Naive thymus-derived CD8-positive, alpha-beta T cell (primary cell): ENCODE measurements at regions not wholly inside any gene's neighbourhood (a gene's known extent, or its start where the extent isn't known, plus 50 kb on each side); places are given as distances from the start of the nearest gene placed in this dataset.

ENCODE experiments used
- ATAC-seq, 2 donors: fragments of 150-1000 bp; cut with Tn5 transposase in 1 of 2; sonication (Bioruptor Pico), chemical (Tn5 transposase) in 1 of 2; 1 replicate in 1 of 2; 2 replicates in 1 of 2; pipeline ENCODE4 v1.10.0; 2021; ENCODE audit warnings: mild to moderate bottlenecking in 2 of 2, moderate library complexity in 2 of 2
- POLR2A ChIA-PET: fragments of 350-600 bp; sonication (Branson Sonifier 250); formaldehyde crosslinking; loops from one replicate; lab custom pipeline; 2021; ENCODE audit warnings: antibody characterized with exemption; lab: Charles Lee
- DNase-seq, 10 donors: peaks; one replicate each; pipeline versions ENCODE4 v3.0.0 to v3.0.0-alpha.2; 2020 to 2022
- H3K27ac Mint-ChIP-seq, 10 donors: one replicate each; pipeline ENCODE4 v1.8.0; 2020 to 2022; ENCODE audit warnings: mild to moderate bottlenecking in 10 of 10, mixed read lengths in 10 of 10, moderate library complexity in 4 of 10, inconsistent platforms in 1 of 10
- H3K27me3 Mint-ChIP-seq, 5 donors: one replicate each; pipeline ENCODE4 v1.8.0; 2021 to 2022; ENCODE audit warnings: mixed read lengths in 5 of 5
- H3K36me3 Mint-ChIP-seq, 3 donors: one replicate each; pipeline ENCODE4 v1.8.0; 2020 to 2022; ENCODE audit warnings: mixed read lengths in 3 of 3, mild to moderate bottlenecking in 2 of 3, inconsistent platforms in 1 of 3
- H3K4me1 Mint-ChIP-seq, 4 donors: one replicate each; pipeline ENCODE4 v1.8.0; 2021 to 2022; ENCODE audit warnings: mixed read lengths in 4 of 4
- H3K4me3 Mint-ChIP-seq, 10 donors: one replicate each; pipeline ENCODE4 v1.8.0; 2020 to 2022; ENCODE audit warnings: mild to moderate bottlenecking in 10 of 10, mixed read lengths in 10 of 10, moderate library complexity in 6 of 10, inconsistent platforms in 1 of 10
- H3K9me3 Mint-ChIP-seq, 9 donors: one replicate each; pipeline ENCODE4 v1.8.0; 2020 to 2022; ENCODE audit warnings: mixed read lengths in 9 of 9, mild to moderate bottlenecking in 3 of 9, inconsistent platforms in 1 of 9, moderate library complexity in 1 of 9

DNA sequence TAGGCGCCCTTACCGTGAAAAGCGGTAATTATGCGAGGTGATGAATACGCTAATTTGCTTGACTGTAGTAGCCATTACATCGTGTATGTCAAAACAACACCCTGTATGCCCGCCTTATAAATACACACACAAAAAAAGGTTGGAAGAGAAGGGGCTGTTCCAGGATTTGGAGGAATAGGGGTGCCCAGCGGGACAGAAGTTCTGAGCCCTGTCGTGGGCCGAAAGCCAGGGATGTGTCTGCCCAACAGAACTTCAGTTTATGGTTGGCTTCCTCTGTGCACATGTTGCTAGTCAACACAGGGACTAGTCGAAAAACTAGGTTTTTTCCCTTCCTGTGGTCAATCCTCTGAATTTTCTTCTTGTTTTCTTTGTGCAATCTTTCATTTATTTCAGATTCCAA is 182.5 kb downstream of the ACKR3 start:
- Mint-ChIP-seq H3K27ac (no peak overlapping the region), H3K36me3 (no peaks in the 10 kb centered on the region), H3K27me3 (peaks cover 0 to 17% (median 3%) of the 10 kb centered on the region in 5 donors), H3K4me3 (no peak overlapping the region), H3K9me3 (no peaks in the 10 kb centered on the region), H3K4me1 (peaks cover 0 to 2% (median under 1%) of the 10 kb centered on the region in 4 donors)
- POLR2A ChIA-PET: no interaction called here
- ATAC-seq (no peak), DNase-seq (no peak)

- Mint-ChIP-seq H3K4me1 (peaks cover 0 to 2% (median under 1%) of the 10 kb centered on the region in 4 donors), H3K27me3 (peaks cover 0 to 17% (median 3%) of the 10 kb centered on the region in 5 donors), H3K27ac (peak overlapping the region in 1 of 10 donors; percentile 18), H3K36me3 (no peaks in the 10 kb centered on the region), H3K9me3 (no peaks in the 10 kb centered on the region), H3K4me3 (no peak overlapping the region)
- ATAC-seq: no peak
- DNase-seq: no peak
- POLR2A ChIA-PET: no interaction called here
Observed at GRCh38 chr2:236753606-236754270, 184.1 kb downstream of the ACKR3 start.

DNA sequence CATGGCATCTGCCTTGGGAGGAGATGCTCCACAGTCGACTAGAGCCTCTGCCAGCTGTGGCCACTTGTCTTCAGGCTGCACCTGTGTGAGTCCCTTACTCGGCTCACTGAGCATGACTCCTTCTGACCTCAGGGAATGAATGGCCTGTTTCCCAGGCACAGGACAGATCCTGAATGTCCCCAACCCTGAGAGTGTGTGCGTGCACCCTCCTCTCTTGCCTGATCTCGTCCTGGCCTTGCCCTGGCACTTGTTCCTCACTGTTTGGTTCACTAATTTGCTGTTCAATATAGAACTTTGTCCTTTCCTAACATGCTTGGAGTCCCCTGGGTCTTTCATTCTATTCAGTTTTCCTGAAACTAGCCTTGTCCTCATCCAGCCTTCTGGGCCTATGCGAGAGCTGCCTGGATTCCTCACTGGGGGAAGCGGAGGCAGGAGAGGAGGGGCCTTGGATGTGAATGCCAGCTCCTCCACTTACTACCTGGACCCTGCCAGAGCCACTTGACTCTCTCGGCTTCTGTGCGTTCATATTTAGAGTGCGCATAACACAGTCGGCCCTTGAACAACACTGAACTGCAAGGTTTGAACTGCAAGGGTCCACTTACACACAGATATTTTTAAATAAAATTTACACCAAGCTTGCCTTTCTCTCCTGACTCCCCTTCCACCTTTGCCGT is 184.8 kb downstream of the ACKR3 start:
- no peak for DNase-seq
- POLR2A ChIA-PET: no interaction called here
- Mint-ChIP-seq H3K9me3 (no peaks in the 10 kb centered on the region), H3K27ac (no peak overlapping the region), H3K27me3 (peaks cover 0 to 13% (median 3%) of the 10 kb centered on the region in 5 donors), H3K4me1 (peaks cover 0 to 2% (median under 1%) of the 10 kb centered on the region in 4 donors), H3K4me3 (no peak overlapping the region), H3K36me3 (no peaks in the 10 kb centered on the region)
- no peak for ATAC-seq

- no peak overlapping the region for H3K4me3 Mint-ChIP-seq
- H3K4me1 Mint-ChIP-seq: peaks cover 0 to 2% (median under 1%) of the 10 kb centered on the region in 4 donors
- POLR2A ChIA-PET: no interaction called here
- DNase-seq: no peak
- no peak for ATAC-seq
- peaks cover 6 to 13% (median 9%) of the 10 kb centered on the region in 5 donors for H3K27me3 Mint-ChIP-seq
- H3K36me3 Mint-ChIP-seq: no peaks in the 10 kb centered on the region
- no peak overlapping the region for H3K27ac Mint-ChIP-seq
- no peaks in the 10 kb centered on the region for H3K9me3 Mint-ChIP-seq
Observed at GRCh38 chr2:236755278-236755840, 185.7 kb downstream of the ACKR3 start.

- POLR2A ChIA-PET: no interaction called here
- no peak for DNase-seq
Observed at GRCh38 chr2:236758406-236758805, 188.8 kb downstream of the ACKR3 start.

GRCh38 chr2:236760246-236760645 is 190.6 kb downstream of the ACKR3 start:
- POLR2A ChIA-PET: no interaction called here
- H3K27ac Mint-ChIP-seq: no peak overlapping the region
- no peaks in the 10 kb centered on the region for H3K9me3 Mint-ChIP-seq
- H3K4me1 Mint-ChIP-seq: no peaks in the 10 kb centered on the region
- DNase-seq: no peak
- H3K36me3 Mint-ChIP-seq: no peaks in the 10 kb centered on the region
- H3K27me3 Mint-ChIP-seq: peaks cover 3 to 12% (median 9%) of the 10 kb centered on the region in 5 donors
- no peak overlapping the region for H3K4me3 Mint-ChIP-seq
- ATAC-seq: no peak

More at GRCh38 chr2:236758406-236758805, 188.8 kb downstream of the ACKR3 start:
- Mint-ChIP-seq H3K36me3 (no peaks in the 10 kb centered on the region), H3K9me3 (no peaks in the 10 kb centered on the region), H3K27ac (no peak overlapping the region), H3K27me3 (peaks cover 4 to 11% (median 9%) of the 10 kb centered on the region in 5 donors), H3K4me1 (peaks cover 0 to 2% (median under 1%) of the 10 kb centered on the region in 4 donors), H3K4me3 (no peak overlapping the region)
- ATAC-seq: no peak

GRCh38 chr2:236761358-236761757 is 191.7 kb downstream of the ACKR3 start:
- Mint-ChIP-seq H3K9me3 (no peaks in the 10 kb centered on the region), H3K27ac (no peak overlapping the region), H3K4me3 (no peak overlapping the region), H3K36me3 (no peaks in the 10 kb centered on the region), H3K27me3 (peaks cover 3 to 12% (median 9%) of the 10 kb centered on the region in 5 donors), H3K4me1 (no peaks in the 10 kb centered on the region)
- ATAC-seq: no peak
- no peak for DNase-seq
- POLR2A ChIA-PET: no interaction called here

DNA sequence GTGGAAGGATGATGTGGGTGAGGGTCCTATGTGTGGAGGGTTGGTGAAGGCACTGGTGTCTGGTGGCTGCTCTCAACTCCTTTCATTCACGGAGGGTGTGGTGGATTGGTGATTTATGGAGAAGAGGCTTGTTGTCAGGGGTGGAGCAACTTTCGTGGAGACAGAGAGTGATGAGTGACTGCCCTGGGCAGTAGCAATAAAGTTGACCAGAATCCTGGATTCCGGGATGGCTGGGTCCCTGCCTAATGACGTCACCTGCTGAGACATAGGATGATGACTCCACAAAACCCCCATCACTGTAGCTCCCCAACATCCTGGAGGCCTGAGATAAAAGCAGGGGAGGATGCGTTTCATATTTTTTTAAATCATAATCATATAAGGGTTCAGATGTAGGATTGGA is 193.0 kb downstream of the ACKR3 start:
- H3K4me3 Mint-ChIP-seq: no peak overlapping the region
- no peaks in the 10 kb centered on the region for H3K36me3 Mint-ChIP-seq
- H3K4me1 Mint-ChIP-seq: no peaks in the 10 kb centered on the region
- POLR2A ChIA-PET: no interaction called here
- no peak overlapping the region for H3K27ac Mint-ChIP-seq
- ATAC-seq: no peak
- H3K27me3 Mint-ChIP-seq: peaks cover 3 to 15% (median 10%) of the 10 kb centered on the region in 5 donors
- peaks cover 0 to 3% (median 0%) of the 10 kb centered on the region in 9 donors for H3K9me3 Mint-ChIP-seq
- DNase-seq: no peak

DNA sequence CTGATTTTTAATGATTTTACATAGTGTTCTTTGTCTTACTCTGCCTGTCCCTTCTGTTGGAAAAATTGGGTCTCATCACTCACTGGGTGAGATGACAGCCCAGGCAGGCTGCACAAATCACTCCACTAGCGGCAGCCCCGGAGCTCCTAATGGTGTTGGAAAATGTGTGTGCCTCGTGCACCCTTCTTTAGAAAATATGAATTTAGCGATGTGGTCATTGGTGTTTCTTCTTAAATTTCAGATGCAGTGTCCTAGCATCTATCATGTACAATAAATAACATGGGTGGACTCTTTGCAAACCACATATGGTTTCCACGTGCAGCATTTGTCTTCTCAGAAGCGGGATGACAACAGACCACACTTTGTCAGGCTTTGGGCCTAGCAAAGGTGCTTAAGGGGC is 194.2 kb downstream of the ACKR3 start:
- Mint-ChIP-seq H3K36me3 (no peaks in the 10 kb centered on the region), H3K4me1 (no peaks in the 10 kb centered on the region), H3K9me3 (peaks cover 0 to 3% (median 0%) of the 10 kb centered on the region in 9 donors), H3K27me3 (peaks cover 3 to 21% (median 12%) of the 10 kb centered on the region in 5 donors), H3K4me3 (no peak overlapping the region), H3K27ac (peak overlapping the region in 1 of 10 donors; percentile 30)
- DNase-seq (no peak), ATAC-seq (no peak)
- POLR2A ChIA-PET: no interaction called here

DNA sequence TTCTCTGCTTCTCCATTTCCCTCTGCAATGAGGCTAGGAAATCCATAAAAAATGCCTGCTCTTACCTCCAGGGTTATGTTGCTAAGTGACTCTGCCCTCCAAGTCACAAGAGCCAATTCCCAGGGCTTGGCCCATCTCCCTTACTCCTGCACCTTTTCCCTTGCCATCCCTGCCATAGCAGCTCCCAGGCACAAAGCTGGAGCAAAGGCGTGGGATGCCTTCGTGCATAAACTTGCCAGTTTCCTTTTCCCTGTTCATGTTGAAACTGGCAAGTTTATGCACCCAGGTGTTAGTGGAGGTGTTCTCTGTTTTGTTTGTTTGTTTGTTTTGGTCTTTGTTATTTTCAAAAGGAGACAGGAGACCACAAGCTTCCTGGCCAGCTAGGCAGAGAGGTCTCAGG is 195.1 kb downstream of the ACKR3 start:
- ATAC-seq (no peak), DNase-seq (no peak)
- H3K27me3 Mint-ChIP-seq: peaks cover 1 to 22% (median 18%) of the 10 kb centered on the region in 5 donors
- H3K4me1 Mint-ChIP-seq: no peaks in the 10 kb centered on the region
- no peaks in the 10 kb centered on the region for H3K36me3 Mint-ChIP-seq
- POLR2A ChIA-PET: no interaction called here
- no peak overlapping the region for H3K4me3 Mint-ChIP-seq
- no peak overlapping the region for H3K27ac Mint-ChIP-seq
- H3K9me3 Mint-ChIP-seq: peaks cover 0 to 3% (median 0%) of the 10 kb centered on the region in 9 donors

DNA sequence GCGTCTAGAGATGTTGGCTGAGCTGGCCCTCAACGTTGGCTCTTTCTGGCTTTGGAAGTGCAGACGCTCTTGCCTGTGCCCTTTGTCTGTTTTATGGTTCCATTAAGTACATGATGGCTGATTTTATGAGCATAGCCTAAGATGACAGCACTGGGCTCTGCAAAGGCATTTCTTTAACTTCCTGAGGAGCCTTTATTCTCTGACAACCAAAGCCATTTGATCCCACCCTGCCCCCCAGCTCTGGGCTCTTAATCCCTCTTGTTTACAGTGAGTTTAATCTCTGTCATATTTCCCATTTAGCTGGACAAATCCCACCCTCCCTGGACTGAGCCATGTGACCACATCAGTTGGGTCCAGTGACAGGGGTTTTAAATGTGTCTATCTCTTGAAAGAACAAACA is 195.9 kb downstream of the ACKR3 start:
- H3K36me3 Mint-ChIP-seq: no peaks in the 10 kb centered on the region

GRCh38 chr2:236766850-236767249 is 197.2 kb downstream of the ACKR3 start:
- H3K4me3 Mint-ChIP-seq: no peak overlapping the region
- ATAC-seq: no peak
- H3K27ac Mint-ChIP-seq: no peak overlapping the region
- H3K27me3 Mint-ChIP-seq: peaks cover 0 to 25% (median 17%) of the 10 kb centered on the region in 5 donors
- no peaks in the 10 kb centered on the region for H3K4me1 Mint-ChIP-seq
- DNase-seq: no peak
- H3K9me3 Mint-ChIP-seq: peaks cover 0 to 3% (median 0%) of the 10 kb centered on the region in 9 donors
- no peaks in the 10 kb centered on the region for H3K36me3 Mint-ChIP-seq
- POLR2A ChIA-PET: no interaction called here

More for the DNA sequence above, 195.9 kb downstream of the ACKR3 start:
- ATAC-seq (no peak), DNase-seq (no peak)
- no peak overlapping the region for H3K4me3 Mint-ChIP-seq
- POLR2A ChIA-PET: no interaction called here
- H3K27me3 Mint-ChIP-seq: peaks cover 0 to 22% (median 16%) of the 10 kb centered on the region in 5 donors
- peaks cover 0 to 3% (median 0%) of the 10 kb centered on the region in 9 donors for H3K9me3 Mint-ChIP-seq
- no peak overlapping the region for H3K27ac Mint-ChIP-seq
- H3K4me1 Mint-ChIP-seq: no peaks in the 10 kb centered on the region

DNA sequence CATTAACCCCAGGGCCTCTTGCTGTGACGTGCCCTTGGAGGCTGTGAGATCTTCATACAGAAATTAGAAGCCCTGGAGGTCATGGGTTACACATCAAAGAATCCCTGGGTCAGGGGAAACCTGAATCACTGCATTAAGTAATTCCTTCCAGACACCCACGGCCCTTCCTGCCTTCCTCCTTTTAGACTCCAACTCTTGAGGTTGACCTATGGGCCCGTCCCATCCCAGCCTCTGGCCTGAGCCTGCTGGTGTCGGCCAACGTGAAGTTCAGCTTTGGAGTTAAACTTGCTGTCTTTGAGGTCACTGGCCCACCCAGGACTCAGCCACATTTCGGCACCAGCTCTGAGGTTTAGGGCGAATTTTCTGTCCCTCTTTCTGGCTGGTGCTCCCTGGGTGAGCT is 198.3 kb downstream of the ACKR3 start:
- POLR2A ChIA-PET: no interaction called here
- H3K9me3 Mint-ChIP-seq: peaks cover 0 to 3% (median 0%) of the 10 kb centered on the region in 9 donors
- ATAC-seq (no peak), DNase-seq (no peak)
- H3K27me3 Mint-ChIP-seq: peaks cover 0 to 25% (median 17%) of the 10 kb centered on the region in 5 donors
- no peak overlapping the region for H3K27ac Mint-ChIP-seq
- no peak overlapping the region for H3K4me3 Mint-ChIP-seq
- no peaks in the 10 kb centered on the region for H3K4me1 Mint-ChIP-seq
- H3K36me3 Mint-ChIP-seq: no peaks in the 10 kb centered on the region
